Natural killer cell (primary cell): ENCODE measurements at regions not wholly inside any gene's neighbourhood (a gene's known extent, or its start where the extent isn't known, plus 50 kb on each side); places are given as distances from the start of the nearest gene placed in this dataset.

Source experiments
- ATAC-seq, 3 donors: fragments of 150-1000 bp in 2 of 3; fragments of 200-7000 bp in 1 of 3; cut with Tn5 transposase; 1 replicate in 1 of 3; 2 replicates in 2 of 3; pipeline ENCODE4 v1.10.0; 2021; ENCODE audit warnings: mild to moderate bottlenecking in 2 of 3, moderate library complexity in 2 of 3
- DNase-seq, 2 donors: peaks; one replicate each; pipeline versions ENCODE4 v3.0.0 to v3.0.0-alpha.2; 2013 to 2021; ENCODE audit warnings: mixed read lengths in 1 of 2
- H3K27ac ChIP-seq: one replicate; pipeline ENCODE4 v1.5.1; 2013; ENCODE audit warnings: mild to moderate bottlenecking, low read length
- H3K27me3 ChIP-seq: one replicate; pipeline ENCODE4 v1.6.1; 2013; ENCODE audit warnings: low read length; ENCODE audit not compliant: control insufficient read depth, insufficient read depth
- H3K36me3 ChIP-seq: one replicate; pipeline ENCODE4 v1.6.1; 2013; ENCODE audit warnings: low read length; ENCODE audit not compliant: control insufficient read depth, insufficient read depth
- H3K4me1 ChIP-seq: one replicate; pipeline ENCODE4 v1.6.1; 2013; ENCODE audit warnings: low read length; ENCODE audit not compliant: control insufficient read depth, insufficient read depth
- H3K4me3 ChIP-seq: one replicate; pipeline ENCODE4 v1.5.1; 2013; ENCODE audit warnings: low read length
- H3K9me3 ChIP-seq: one replicate; pipeline ENCODE4 v1.6.1; 2013; ENCODE audit warnings: low read length; ENCODE audit not compliant: control insufficient read depth, insufficient read depth
- H3K27ac Mint-ChIP-seq, 2 donors: one replicate each; pipeline ENCODE4 v1.8.0; 2022; ENCODE audit warnings: mild to moderate bottlenecking in 2 of 2, mixed read lengths in 2 of 2, moderate library complexity in 1 of 2
- H3K27me3 Mint-ChIP-seq, 2 donors: one replicate each; pipeline ENCODE4 v1.8.0; 2022; ENCODE audit warnings: low read depth in 2 of 2, mixed read lengths in 2 of 2
- H3K36me3 Mint-ChIP-seq: one replicate; pipeline ENCODE4 v1.8.0; 2022; ENCODE audit warnings: mixed read lengths
- H3K4me1 Mint-ChIP-seq, 2 donors: one replicate each; pipeline ENCODE4 v1.8.0; 2022; ENCODE audit warnings: mixed read lengths in 2 of 2
- H3K4me3 Mint-ChIP-seq: one replicate; pipeline ENCODE4 v1.8.0; 2022; ENCODE audit warnings: mild to moderate bottlenecking, moderate library complexity, mixed read lengths
- H3K9me3 Mint-ChIP-seq, 2 donors: one replicate each; pipeline ENCODE4 v1.8.0; 2022; ENCODE audit warnings: mixed read lengths in 2 of 2
- WGBS: methylation state at CpG from one replicate; pipeline ENCODE4 v1.1.7; 2013; ENCODE audit warnings: missing lambda C conversion rate; ENCODE audit not compliant: insufficient coverage; 5-methylcytosine and 5-hydroxymethylcytosine counted together
- intact Hi-C: fragments of 100-400 bp; cut with micrococcal nuclease; formaldehyde crosslinking; loops from one replicate; pipeline ENCODE4 v1.14.2; 2022
- TF ChIP-seq, protein P1 (sequence below): fragments of 200-600 bp; IDR thresholded peaks from one replicate; pipeline ENCODE4 v1.8.0; 2022; ENCODE audit warnings: antibody characterized with exemption

GRCh38 chr2:117101613-117102012, 712.9 kb upstream of the DDX18 start:
- H3K36me3 Mint-ChIP-seq = peaks cover 8% of the 10 kb centered on the region
- Histone ChIP-seq H3K4me1 (no peaks in the 10 kb centered on the region), H3K36me3 (no peaks in the 10 kb centered on the region), H3K4me3 (no peak overlapping the region), H3K27ac (no peak overlapping the region), H3K9me3 (no peaks in the 10 kb centered on the region), H3K27me3 (no peaks in the 10 kb centered on the region)
- no CpG with 5 or more reads among the region's 1 CpG for WGBS
- no peak for ATAC-seq
- H3K4me1 Mint-ChIP-seq = no peaks in the 10 kb centered on the region
- DNase-seq = no peak
- peaks cover 13 to 20% of the 10 kb centered on the region in 2 donors for H3K9me3 Mint-ChIP-seq
- H3K27ac Mint-ChIP-seq = no peak overlapping the region
- no peak overlapping the region for H3K4me3 Mint-ChIP-seq
- no peaks in the 10 kb centered on the region for H3K27me3 Mint-ChIP-seq
- TF ChIP-seq, protein P1, sequence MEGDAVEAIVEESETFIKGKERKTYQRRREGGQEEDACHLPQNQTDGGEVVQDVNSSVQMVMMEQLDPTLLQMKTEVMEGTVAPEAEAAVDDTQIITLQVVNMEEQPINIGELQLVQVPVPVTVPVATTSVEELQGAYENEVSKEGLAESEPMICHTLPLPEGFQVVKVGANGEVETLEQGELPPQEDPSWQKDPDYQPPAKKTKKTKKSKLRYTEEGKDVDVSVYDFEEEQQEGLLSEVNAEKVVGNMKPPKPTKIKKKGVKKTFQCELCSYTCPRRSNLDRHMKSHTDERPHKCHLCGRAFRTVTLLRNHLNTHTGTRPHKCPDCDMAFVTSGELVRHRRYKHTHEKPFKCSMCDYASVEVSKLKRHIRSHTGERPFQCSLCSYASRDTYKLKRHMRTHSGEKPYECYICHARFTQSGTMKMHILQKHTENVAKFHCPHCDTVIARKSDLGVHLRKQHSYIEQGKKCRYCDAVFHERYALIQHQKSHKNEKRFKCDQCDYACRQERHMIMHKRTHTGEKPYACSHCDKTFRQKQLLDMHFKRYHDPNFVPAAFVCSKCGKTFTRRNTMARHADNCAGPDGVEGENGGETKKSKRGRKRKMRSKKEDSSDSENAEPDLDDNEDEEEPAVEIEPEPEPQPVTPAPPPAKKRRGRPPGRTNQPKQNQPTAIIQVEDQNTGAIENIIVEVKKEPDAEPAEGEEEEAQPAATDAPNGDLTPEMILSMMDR = no peak
- intact Hi-C loops = no loop called here

- H3K4me1 ChIP-seq = no peaks in the 10 kb centered on the region
- WGBS = 85% methylated on average over 9 of the region's 9 CpGs
- no peaks in the 10 kb centered on the region for H3K36me3 ChIP-seq
- TF ChIP-seq, protein P1 = no peak
- no peaks in the 10 kb centered on the region for H3K27me3 Mint-ChIP-seq
- no peak for ATAC-seq
- H3K27ac ChIP-seq = no peak overlapping the region
- no peak overlapping the region for H3K27ac Mint-ChIP-seq
- H3K4me3 Mint-ChIP-seq = no peak overlapping the region
- H3K36me3 Mint-ChIP-seq = peaks cover 15% of the 10 kb centered on the region
- peaks cover 17% of the 10 kb centered on the region for H3K9me3 ChIP-seq
- intact Hi-C loops = no loop called here
- H3K4me1 Mint-ChIP-seq = no peaks in the 10 kb centered on the region
- H3K9me3 Mint-ChIP-seq = peaks cover 15 to 26% of the 10 kb centered on the region in 2 donors
- no peak overlapping the region for H3K4me3 ChIP-seq
- no peak for DNase-seq
- H3K27me3 ChIP-seq = no peaks in the 10 kb centered on the region
Measured at GRCh38 chr2:117108741-117109267, 705.7 kb upstream of the DDX18 start.

DNA sequence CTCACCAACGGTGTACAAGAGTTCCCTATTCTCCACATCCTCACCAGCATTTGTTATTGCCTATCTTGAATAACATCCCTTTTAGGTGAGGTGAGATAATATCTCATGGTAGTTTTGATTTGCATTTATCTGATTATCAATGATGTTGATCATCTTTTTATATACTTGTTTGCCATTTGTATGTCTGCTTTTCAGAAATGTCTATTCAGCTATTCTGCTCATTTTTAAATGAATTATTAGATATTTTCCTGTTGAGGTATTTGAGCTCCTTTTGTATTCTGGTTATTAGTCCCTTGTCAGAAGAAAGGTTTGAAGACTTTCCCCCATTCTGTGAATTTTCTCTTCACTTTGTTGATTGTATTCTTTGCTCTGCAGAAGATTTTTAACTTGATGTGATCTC, 695.5 kb upstream of the DDX18 start:
- Mint-ChIP-seq H3K27me3 (no peaks in the 10 kb centered on the region), H3K4me1 (no peaks in the 10 kb centered on the region), H3K9me3 (peaks cover 18 to 26% of the 10 kb centered on the region in 2 donors), H3K36me3 (peaks cover 5% of the 10 kb centered on the region), H3K27ac (no peak overlapping the region), H3K4me3 (no peak overlapping the region)
- H3K27ac ChIP-seq = no peak overlapping the region
- H3K27me3 ChIP-seq = no peaks in the 10 kb centered on the region
- H3K36me3 ChIP-seq = no peaks in the 10 kb centered on the region
- no CpG with 5 or more reads among the region's 1 CpG for WGBS
- H3K4me3 ChIP-seq = no peak overlapping the region
- TF ChIP-seq, protein P1 = no peak
- no peak for DNase-seq
- intact Hi-C loops = no loop called here
- H3K4me1 ChIP-seq = no peaks in the 10 kb centered on the region
- no peak for ATAC-seq
- H3K9me3 ChIP-seq = peaks cover 3% of the 10 kb centered on the region

DNA sequence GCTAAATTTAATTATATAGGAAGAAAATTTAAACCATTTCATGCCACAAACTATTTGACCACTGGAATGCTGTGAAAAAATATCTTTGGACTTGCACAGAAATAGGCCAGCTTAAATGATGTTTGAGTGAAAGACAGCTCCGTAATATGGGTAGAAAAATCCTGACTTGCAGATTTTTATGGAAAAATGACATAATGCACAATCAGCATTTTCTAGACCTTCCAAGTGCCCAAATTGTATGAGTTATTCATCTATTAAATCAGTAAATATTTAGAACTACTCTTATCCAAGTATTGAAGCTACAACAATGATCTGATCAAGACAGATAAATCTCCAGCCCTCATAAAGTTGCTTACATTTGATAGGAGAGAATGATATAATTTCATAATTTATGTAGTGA, 691.1 kb upstream of the DDX18 start:
- H3K4me1 ChIP-seq = no peaks in the 10 kb centered on the region
- 100% methylated on average over 1 of the region's 1 CpG for WGBS
- Mint-ChIP-seq H3K4me1 (no peaks in the 10 kb centered on the region), H3K27me3 (no peaks in the 10 kb centered on the region), H3K27ac (no peak overlapping the region), H3K4me3 (no peak overlapping the region), H3K9me3 (peaks cover 12 to 22% of the 10 kb centered on the region in 2 donors), H3K36me3 (peaks cover 5% of the 10 kb centered on the region)
- no peak overlapping the region for H3K4me3 ChIP-seq
- H3K36me3 ChIP-seq = no peaks in the 10 kb centered on the region
- ATAC-seq (no peak), DNase-seq (no peak)
- intact Hi-C loops = no loop called here
- H3K9me3 ChIP-seq = peaks cover 3% of the 10 kb centered on the region
- no peak overlapping the region for H3K27ac ChIP-seq
- H3K27me3 ChIP-seq = no peaks in the 10 kb centered on the region
- TF ChIP-seq, protein P1 = no peak
